GM12878 (cell line): ENCODE measurements at regions not wholly inside any gene's neighbourhood (a gene's known extent, or its start where the extent isn't known, plus 50 kb on each side); places are given as distances from the start of the nearest gene placed in this dataset.

Source experiments
- ATAC-seq: fragments of 200-7000 bp; cut with Tn5 transposase; 3 replicates; pipeline ENCODE4 v1.9.1; 2020; ENCODE audit warnings: mild to moderate bottlenecking, moderate library complexity
- BruUV-seq: library from RNA; stranded (reverse); fragments of 400-500 nt; replicated peaks from 2 replicates; lab custom pipeline; 2021; lab: Mats Ljungman, UMichigan
- CTCF ChIA-PET: fragments of 300-600 bp; sonication (Branson Sonifier 250); formaldehyde crosslinking; extraction: SDS; loops from one replicate; lab custom pipeline; 2021; ENCODE audit warnings: inconsistent platforms; lab: Yijun Ruan, JAX
- POLR2A ChIA-PET: fragments of 350-600 bp; formaldehyde crosslinking; extraction: SDS; loops from one replicate; lab custom pipeline; 2021; ENCODE audit warnings: inconsistent platforms; lab: Charles Lee
- RAD21 ChIA-PET: fragments of 300-600 bp; sonication (Branson Sonifier 250); formaldehyde crosslinking; loops from one replicate; lab custom pipeline; 2023; ENCODE audit warnings: antibody characterized with exemption; ENCODE audit not compliant: unreplicated experiment; lab: Charles Lee
- SMC1A ChIA-PET: fragments of 300-600 bp; sonication (Branson Sonifier 250); formaldehyde crosslinking; loops from one replicate; lab custom pipeline; 2023; ENCODE audit not compliant: unreplicated experiment, uncharacterized antibody; lab: Charles Lee
- DNase-seq: peaks from one replicate; pipeline ENCODE4 v3.0.0-alpha.2; 2011; ENCODE audit warnings: low read depth, low spot score
- FAIRE-seq: peaks from 3 replicates; lab custom pipeline; 2011; peaks lifted over from hg19 to GRCh38; lab: Jason Lieb, UNC
- H2AFZ ChIP-seq: 2 replicates; pipeline ENCODE4 v1.6.0; 2011; ENCODE audit warnings: low read depth, low read length, control low read depth; ENCODE audit not compliant: control insufficient read depth
- H3K27ac ChIP-seq: 2 replicates; pipeline ENCODE4 v1.5.1; 2011; ENCODE audit warnings: control low read depth; ENCODE audit not compliant: control insufficient read depth, insufficient read depth
- H3K27me3 ChIP-seq, 2 experiments: replicated peaks in 1 of 2; 2 replicates each; pipeline versions ENCODE4 v1.6.0 to v1.6.1; 2011; ENCODE audit warnings: low read length in 1 of 2; ENCODE audit not compliant: control insufficient read depth in 2 of 2, insufficient read depth in 2 of 2
- H3K36me3 ChIP-seq, 2 experiments: 2 replicates each; pipeline ENCODE4 v1.5.1; 2011; ENCODE audit warnings: low read length in 1 of 2; ENCODE audit not compliant: control insufficient read depth in 2 of 2, insufficient read depth in 2 of 2
- H3K4me1 ChIP-seq: 2 replicates; pipeline ENCODE4 v1.6.1; 2011; ENCODE audit warnings: mild to moderate bottlenecking, low read length, moderate library complexity, mixed read lengths; ENCODE audit not compliant: control insufficient read depth, insufficient read depth
- H3K4me2 ChIP-seq: 2 replicates; pipeline ENCODE4 v1.6.0; 2011; ENCODE audit warnings: control low read depth; ENCODE audit not compliant: control insufficient read depth, insufficient read depth
- H3K4me3 ChIP-seq: fragments of 200-600 bp; sonication (generic); 2 replicates; pipeline ENCODE4 v1.5.1; 2016
- H3K79me2 ChIP-seq: 2 replicates; pipeline ENCODE4 v1.6.0; 2011; ENCODE audit warnings: low read length; ENCODE audit not compliant: control insufficient read depth, insufficient read depth
- H3K9ac ChIP-seq: 2 replicates; pipeline ENCODE4 v1.8.0; 2011; ENCODE audit warnings: low read length, control low read depth, mixed read lengths; ENCODE audit not compliant: control insufficient read depth, insufficient read depth
- H3K9me3 ChIP-seq: replicated peaks from 3 replicates; pipeline ENCODE4 v1.5.1; 2011; ENCODE audit warnings: mild to moderate bottlenecking, low read length; ENCODE audit not compliant: control insufficient read depth, insufficient read depth
- H4K20me1 ChIP-seq: 2 replicates; pipeline ENCODE4 v1.6.0; 2011; ENCODE audit not compliant: control insufficient read depth, insufficient read depth
- ASH2L ChIP-seq: fragments of 300-600, 200-600 bp; sonication (generic); IDR thresholded peaks from 2 replicates; pipeline ENCODE4 v1.6.1; 2017; ENCODE audit warnings: low read depth, mild to moderate bottlenecking, borderline replicate concordance
- ATF7 ChIP-seq: fragments of 450-650 bp; IDR thresholded peaks from 2 replicates; pipeline ENCODE4 v1.6.1; 2016; ENCODE audit warnings: low read depth, mild to moderate bottlenecking
- BCL11A ChIP-seq: IDR thresholded peaks from 2 replicates; pipeline ENCODE4 v1.6.1; 2011; ENCODE audit warnings: low read depth, low read length
- CBX3 ChIP-seq: fragments of 200-600 bp; sonication (generic); IDR thresholded peaks from 2 replicates; pipeline ENCODE4 v1.6.1; 2016; ENCODE audit warnings: low read depth, borderline replicate concordance
- EGR1 ChIP-seq, 2 experiments: IDR thresholded peaks; 1 replicate in 1 of 2; 2 replicates in 1 of 2; pipeline ENCODE4 v1.6.1; 2011 to 2012; ENCODE audit warnings: low read depth in 2 of 2, low read length in 2 of 2, borderline replicate concordance in 1 of 2, mild to moderate bottlenecking in 1 of 2, moderate library complexity in 1 of 2
- ETV6 ChIP-seq, 2 experiments: fragments of 450-650 bp in 1 of 2; IDR thresholded peaks in 1 of 2; conservative IDR thresholded peaks in 1 of 2; 2 replicates each; pipeline ENCODE4 v1.6.1; 2014; ENCODE audit warnings: antibody characterized with exemption in 1 of 2, borderline replicate concordance in 1 of 2, low read depth in 1 of 2, mild to moderate bottlenecking in 1 of 2, moderate library complexity in 1 of 2
- GABPA ChIP-seq: IDR thresholded peaks from 2 replicates; pipeline ENCODE4 v1.6.1; 2014; ENCODE audit warnings: antibody characterized with exemption, low read depth, mild to moderate bottlenecking, inconsistent platforms
- IKZF1 ChIP-seq: fragments of 450-650 bp; conservative IDR thresholded peaks from 2 replicates; pipeline ENCODE4 v1.6.1; 2017; ENCODE audit warnings: antibody characterized with exemption, mild to moderate bottlenecking
- JUNB ChIP-seq: IDR thresholded peaks from 2 replicates; pipeline ENCODE4 v1.6.1; 2016; ENCODE audit warnings: antibody characterized with exemption, mild to moderate bottlenecking
- JUND ChIP-seq: IDR thresholded peaks from 2 replicates; pipeline ENCODE4 v1.6.1; 2012; ENCODE audit warnings: low read depth, mild to moderate bottlenecking, low read length, improper control_type of control experiment, moderate library complexity
- KDM1A ChIP-seq: fragments of 200-600 bp; sonication (generic); IDR thresholded peaks from 2 replicates; pipeline ENCODE4 v1.6.1; 2016; ENCODE audit warnings: borderline replicate concordance
- MLLT1 ChIP-seq: fragments of 450-650 bp; IDR thresholded peaks from 2 replicates; pipeline ENCODE4 v1.6.1; 2016; ENCODE audit warnings: mild to moderate bottlenecking
- MTA3 ChIP-seq: IDR thresholded peaks from 2 replicates; pipeline ENCODE4 v1.6.1; 2012; ENCODE audit warnings: low read length, inconsistent platforms, borderline replicate concordance
- MXI1 ChIP-seq: fragments of 150-350 bp; IDR thresholded peaks from 2 replicates; pipeline ENCODE4 v1.6.1; 2011; ENCODE audit warnings: low read depth, mild to moderate bottlenecking, inconsistent platforms, low read length, improper control_type of control experiment
- NFIC ChIP-seq: IDR thresholded peaks from 2 replicates; pipeline ENCODE4 v1.6.1; 2012; ENCODE audit warnings: low read depth, mild to moderate bottlenecking, inconsistent platforms, low read length, moderate library complexity
- NR2C1 ChIP-seq: fragments of 450-650 bp; IDR thresholded peaks from 2 replicates; pipeline ENCODE4 v1.6.1; 2017; ENCODE audit warnings: antibody characterized with exemption, mild to moderate bottlenecking, moderate library complexity
- NR2C2 ChIP-seq: IDR thresholded peaks from 2 replicates; pipeline ENCODE4 v1.6.1; 2011; ENCODE audit warnings: borderline replicate concordance, low read depth; ENCODE audit not compliant: control insufficient read depth, insufficient read length
- POLR2AphosphoS5 ChIP-seq: IDR thresholded peaks from 2 replicates; pipeline ENCODE4 v1.6.1; 2011; ENCODE audit warnings: mild to moderate bottlenecking, low read length, inconsistent platforms
- SIX5 ChIP-seq: IDR thresholded peaks from 2 replicates; pipeline ENCODE4 v1.6.1; 2011; ENCODE audit warnings: mild to moderate bottlenecking, low read depth, low read length, moderate library complexity; ENCODE audit not compliant: severe bottlenecking
- SMAD1 ChIP-seq: fragments of 450-650 bp; IDR thresholded peaks from 2 replicates; pipeline ENCODE4 v1.6.1; 2018; ENCODE audit warnings: mild to moderate bottlenecking, low read depth; ENCODE audit not compliant: partially characterized antibody
- SPI1 ChIP-seq: IDR thresholded peaks from 2 replicates; pipeline ENCODE4 v1.6.1; 2011; ENCODE audit warnings: low read depth, mild to moderate bottlenecking, low read length, moderate library complexity, borderline replicate concordance; ENCODE audit not compliant: insufficient read depth
- SRF ChIP-seq, 2 experiments: IDR thresholded peaks; 2 replicates each; pipeline ENCODE4 v1.6.1; 2011; ENCODE audit warnings: low read depth in 2 of 2, low read length in 2 of 2, mild to moderate bottlenecking in 1 of 2, moderate library complexity in 1 of 2
- TCF7 ChIP-seq: IDR thresholded peaks from 2 replicates; pipeline ENCODE4 v1.6.1; 2014; ENCODE audit warnings: antibody characterized with exemption, borderline replicate concordance
- WGBS: methylation state at CpG from one replicate; pipeline ENCODE4 v1.1.6; 2016; ENCODE audit warnings: low lambda C conversion rate; ENCODE audit not compliant: insufficient replicate concordance, insufficient coverage; ENCODE audit errors: missing lambda C conversion rate; 5-methylcytosine and 5-hydroxymethylcytosine counted together
- in situ Hi-C: fragments of 300-500 bp; cut with MboI; formaldehyde crosslinking; loops from 9 replicates; pipeline ENCODE4 v1.14.3; 2018; ENCODE audit warnings: mixed read lengths
- intact Hi-C: fragments of 100-400 bp; cut with micrococcal nuclease; formaldehyde crosslinking; loops from one replicate; pipeline ENCODE4 v1.14.2; 2022; ENCODE audit not compliant: unreplicated experiment

- TF ChIP-seq JUNB (peak; percentile 24; the same call in 1 of the 2 replicates), TCF7 (no peak), SIX5 (no peak), IKZF1 (0 out of 2 replicates have a peak, but pooled peaks have one; percentile 14), ATF7 (0 out of 2 replicates have a peak, but pooled peaks have one; percentile 28), SPI1 (peak; percentile 58; the same call in 1 of the 2 replicates), NFIC (0 out of 2 replicates have a peak, but pooled peaks have one; percentile 53), JUND (no peak), CBX3 (no peak), MTA3 (no peak), SMAD1 (no peak)
- TF ChIP-seq, all 136 proteins: peak for 19
These were observed 58.7 kb downstream of the UTRN start (continued) for GRCh38 chr6:144343701-144344428.

DNA sequence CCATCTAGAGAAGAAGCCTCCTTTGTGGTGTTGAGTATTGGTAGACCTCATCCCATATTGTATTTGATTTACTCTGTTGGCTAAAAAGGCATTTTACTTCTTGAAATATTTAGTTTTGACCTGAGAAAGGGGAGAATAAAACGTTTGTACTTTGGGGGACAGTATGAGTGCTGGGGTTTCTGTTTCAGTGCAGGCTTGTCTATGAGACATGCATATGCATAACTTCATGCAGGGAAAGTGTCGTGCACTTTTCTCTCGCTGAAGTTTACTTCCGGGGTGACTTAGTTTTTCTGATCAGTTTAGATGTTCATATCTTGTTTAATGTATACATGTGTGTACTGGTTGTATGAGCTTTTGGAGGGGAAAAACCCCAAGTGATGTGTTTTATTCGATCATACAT lies 59.5 kb downstream of the UTRN start:
- Histone ChIP-seq H3K9me3 (no peaks in the 10 kb centered on the region), H3K9ac (peak overlapping the region; percentile 85), H2AFZ (peak overlapping the region; percentile 63), H3K36me3 (no peaks in the 10 kb centered on the region), H3K4me1 (peaks cover 41% of the 10 kb centered on the region), H4K20me1 (no peaks in the 10 kb centered on the region), H3K4me2 (peak overlapping the region; percentile 88), H3K79me2 (peaks cover 44% of the 10 kb centered on the region), H3K27me3 (no peaks in the 10 kb centered on the region), H3K27ac (peak overlapping the region; percentile 97), H3K4me3 (peak overlapping the region; percentile 82)
- DNase-seq = no peak
- ChIA-PET SMC1A (interaction anchor here (0.9 to 5.3 kb wide), 11 partner anchors 9 to 137 kb away, joined by 3 to 35 read pairs (median 4); no protein-coding TSS in a partner anchor), RAD21 (interaction anchor here (0.7 to 3.3 kb wide), 5 partner anchors 9 to 128 kb away, joined by 3 to 24 read pairs (median 4); no protein-coding TSS in a partner anchor), POLR2A (interaction anchor here (1.2 to 2.2 kb wide), 2 partner anchors 8 to 14 kb away, joined by 3 to 6 read pairs; no protein-coding TSS in a partner anchor), CTCF (interaction anchor here (0.7 to 2.3 kb wide), 8 partner anchors 9 to 371 kb away, joined by 3 to 10 read pairs (median 4); no protein-coding TSS in a partner anchor)
- WGBS = 1% methylated on average over 5 of the region's 5 CpGs
- ATAC-seq = peak; percentile 61
- in situ Hi-C loops (no loop called here), intact Hi-C loops (loop anchor here (5.0 kb wide), 1 partner anchor 138 kb away; no protein-coding TSS in a partner anchor)
- no peak for FAIRE-seq
- BruUV-seq = no TSS peak
- TF ChIP-seq ASH2L (no peak; the same call in 1 of the 2 replicates), EGR1 (IDR thresholded peaks at IDR 0.05; ENCODE audit: borderline replicate concordance in 1 of 2, low read depth in 2 of 2, low read length in 2 of 2) (no peak), ETV6 (conservative IDR thresholded peaks at IDR 0.05 in 1 of 2, IDR thresholded peaks at IDR 0.05 in 1 of 2; ENCODE audit: borderline replicate concordance in 1 of 2, low read depth in 1 of 2) (0 out of 4 replicates have a peak, but pooled peaks of 1 of the 2 experiments have one; percentile 35), NR2C1 (peak; percentile 78), MXI1 (0 out of 2 replicates have a peak, but pooled peaks have one; percentile 10), GABPA (0 out of 2 replicates have a peak, but pooled peaks have one; percentile 36), POLR2AphosphoS5 (no peak), KDM1A (no peak), NR2C2 (no peak), BCL11A (no peak), SRF (IDR thresholded peaks at IDR 0.05; ENCODE audit: low read depth in 2 of 2, low read length in 2 of 2) (no peak), MLLT1 (no peak)
